NCI-H460 (cell line): ENCODE measurements at regions not wholly inside any gene's neighbourhood (a gene's known extent, or its start where the extent isn't known, plus 50 kb on each side); places are given as distances from the start of the nearest gene placed in this dataset.

ENCODE experiments used
- DNase-seq: peaks from one replicate; pipeline ENCODE4 v3.0.0-alpha.2; 2016; ENCODE audit warnings: low read depth; ENCODE audit errors: extremely low read depth

DNA sequence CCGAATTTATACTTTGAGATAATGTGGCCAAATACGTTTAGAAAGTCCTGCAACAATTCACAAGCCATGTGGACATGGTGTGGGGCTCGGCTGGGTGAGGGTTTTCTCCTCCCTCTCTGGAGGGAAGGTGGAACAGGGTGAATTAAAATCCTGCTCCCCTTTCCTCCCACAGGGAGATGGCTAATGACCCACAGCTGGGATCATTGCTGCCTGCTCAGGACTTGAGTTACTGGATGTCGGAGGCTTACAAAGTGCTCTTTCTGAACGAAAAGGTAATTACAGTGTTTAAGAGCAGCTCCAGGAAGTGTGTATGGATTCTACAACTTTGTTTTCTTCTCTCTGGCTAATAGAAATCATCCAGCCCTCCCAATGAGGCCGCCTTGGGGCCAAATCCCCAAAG is 97.9 kb upstream of the ALKAL2 start:
- DNase-seq = no peak

DNA sequence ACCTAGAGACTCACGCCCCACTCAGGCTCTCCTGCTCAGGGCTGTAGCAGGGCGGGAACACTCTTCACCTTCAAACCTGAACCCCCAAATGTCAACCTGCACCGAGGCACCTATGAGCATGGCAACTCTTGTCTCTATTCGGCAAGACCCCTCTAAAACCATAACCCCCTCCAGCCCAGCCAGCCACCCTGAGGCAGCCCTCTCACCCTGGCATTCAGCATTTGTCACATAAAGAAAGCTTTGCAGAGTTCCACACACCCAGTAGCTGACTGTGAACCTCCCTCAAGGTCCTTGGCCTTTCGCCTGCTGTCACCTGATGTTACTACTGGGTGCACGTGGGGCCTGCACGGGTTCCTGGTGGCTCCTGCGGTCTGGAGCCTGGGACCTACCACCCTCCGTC is 97.2 kb upstream of the ALKAL2 start:
- no peak for DNase-seq

DNA sequence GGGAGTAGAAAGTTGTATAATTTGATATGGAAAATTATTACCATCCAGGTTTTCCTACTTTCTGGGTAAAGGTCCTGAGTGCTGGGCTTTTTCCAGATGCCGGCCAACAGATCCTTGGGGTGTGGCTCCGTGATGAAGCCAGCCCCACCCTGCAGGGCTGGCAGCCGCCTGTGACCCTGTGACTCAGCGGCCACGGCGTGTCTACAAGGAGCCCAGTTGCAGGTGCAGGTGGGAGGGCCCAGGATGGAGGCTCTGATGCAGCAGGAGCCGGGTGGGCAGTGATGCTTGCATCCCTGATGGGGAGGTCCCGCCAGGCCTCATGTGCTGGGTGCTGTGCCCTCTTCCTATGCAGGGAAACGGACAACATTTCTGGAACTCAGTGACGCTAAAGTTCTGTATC is 96.0 kb upstream of the ALKAL2 start:
- peak; percentile 26 for DNase-seq

DNA sequence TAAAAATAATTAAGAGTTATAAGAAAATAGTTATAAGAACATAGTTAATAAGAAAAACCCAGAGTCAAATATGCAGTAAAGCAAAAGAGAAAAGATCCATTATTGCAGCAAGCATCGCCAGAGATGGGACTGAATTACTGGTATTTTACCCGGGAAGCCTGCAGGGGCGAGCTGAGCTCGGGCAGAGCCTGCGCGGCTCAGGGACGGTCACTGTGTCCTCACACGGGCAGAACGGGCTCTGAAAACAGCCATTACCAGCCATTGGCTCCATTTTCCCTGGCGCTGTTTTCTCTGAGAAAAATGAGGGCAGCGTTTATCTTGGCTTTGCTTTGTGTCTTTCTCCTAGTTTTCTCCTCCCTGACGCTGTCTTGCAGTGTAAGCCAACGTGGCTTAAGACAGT is 95.3 kb upstream of the ALKAL2 start:
- peak; percentile 23 for DNase-seq

DNA sequence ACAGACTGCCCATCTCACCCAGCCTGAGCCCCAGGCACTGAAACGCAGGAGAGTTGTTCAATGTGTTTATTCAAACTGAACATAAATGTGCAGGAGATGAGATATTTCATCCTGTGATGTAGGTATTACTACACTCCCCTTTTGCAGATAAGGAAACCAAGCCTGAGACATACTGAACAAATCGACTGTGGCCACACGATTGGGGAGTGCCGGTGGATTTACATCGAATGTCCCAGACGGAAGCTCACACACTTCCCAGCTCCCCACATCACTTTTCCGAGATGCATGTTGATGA is 94.8 kb upstream of the ALKAL2 start:
- DNase-seq = no peak

DNA sequence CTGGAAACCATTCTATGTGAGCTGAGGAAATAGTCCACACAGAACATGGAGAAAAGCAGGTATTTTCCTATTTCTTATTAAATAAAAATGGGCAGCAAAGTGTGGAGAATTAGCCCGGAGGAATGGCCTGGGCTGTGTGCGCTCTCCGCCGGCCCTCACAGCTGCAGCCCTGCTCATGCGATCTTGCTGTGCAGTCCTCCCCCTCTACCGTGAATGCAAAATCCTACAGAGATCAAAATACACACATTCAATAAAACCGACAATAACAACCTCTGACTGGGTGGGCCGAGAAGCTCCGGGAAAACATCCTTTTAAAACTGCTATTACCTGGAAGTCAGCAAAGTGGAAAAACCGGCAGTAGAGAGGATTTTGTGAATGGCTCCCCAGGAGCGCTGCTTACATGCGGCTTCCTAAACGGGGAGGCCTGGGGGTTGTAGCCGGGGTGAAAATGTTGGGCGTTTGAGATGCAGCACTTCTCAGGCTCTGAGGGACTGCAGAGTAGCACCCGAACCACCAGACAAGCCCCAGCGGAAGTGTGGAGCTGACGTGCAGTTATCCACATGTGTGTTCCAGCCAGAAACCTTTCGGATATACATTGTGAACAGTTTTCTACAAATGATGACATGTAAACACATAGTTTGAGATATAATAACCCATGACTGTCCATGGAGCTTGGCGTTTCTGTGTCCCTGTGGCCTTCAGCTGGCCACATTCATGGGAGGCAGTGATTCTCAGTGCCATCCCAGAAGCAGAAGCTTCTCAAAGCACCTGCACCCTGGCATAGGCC is 94.2 kb upstream of the ALKAL2 start:
- DNase-seq = no peak

DNA sequence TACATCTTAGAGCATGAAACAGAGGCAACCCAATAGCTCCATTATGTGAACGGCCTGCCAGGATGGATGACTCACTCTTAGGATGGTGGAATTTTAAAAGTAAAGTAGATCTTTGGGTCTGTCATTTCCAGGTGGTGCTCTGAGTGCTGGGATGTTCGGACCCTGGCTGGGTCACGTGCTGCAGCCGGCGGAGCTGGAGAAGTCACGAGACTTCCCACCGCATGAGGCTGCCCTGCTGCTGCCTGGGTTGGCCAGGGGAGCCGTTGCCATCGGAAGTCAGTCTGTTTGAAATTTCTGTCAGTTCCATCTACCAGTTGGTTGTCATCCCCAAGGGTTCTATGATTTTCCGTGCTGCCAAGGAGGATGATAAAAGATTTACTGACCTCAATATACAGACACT is 93.3 kb upstream of the ALKAL2 start:
- DNase-seq = no peak

DNA sequence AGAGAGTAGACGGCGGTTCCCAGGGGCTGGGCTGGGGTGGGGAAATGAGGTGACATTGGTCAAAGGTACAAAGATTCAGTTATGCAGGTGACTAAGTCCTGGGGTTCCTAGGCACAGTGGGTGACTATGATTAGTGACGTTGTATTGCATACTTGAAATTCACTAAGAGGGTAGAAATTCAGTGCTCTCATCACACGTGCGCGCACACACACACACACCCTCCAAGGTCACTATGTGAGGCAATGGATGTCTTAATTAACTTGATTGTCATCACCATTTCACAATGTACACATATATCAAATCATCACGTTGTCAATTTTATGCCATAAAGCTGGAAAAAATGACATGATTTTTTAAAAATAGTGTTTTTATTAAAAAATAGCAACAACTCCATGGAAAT is 92.9 kb upstream of the ALKAL2 start:
- no peak for DNase-seq

DNA sequence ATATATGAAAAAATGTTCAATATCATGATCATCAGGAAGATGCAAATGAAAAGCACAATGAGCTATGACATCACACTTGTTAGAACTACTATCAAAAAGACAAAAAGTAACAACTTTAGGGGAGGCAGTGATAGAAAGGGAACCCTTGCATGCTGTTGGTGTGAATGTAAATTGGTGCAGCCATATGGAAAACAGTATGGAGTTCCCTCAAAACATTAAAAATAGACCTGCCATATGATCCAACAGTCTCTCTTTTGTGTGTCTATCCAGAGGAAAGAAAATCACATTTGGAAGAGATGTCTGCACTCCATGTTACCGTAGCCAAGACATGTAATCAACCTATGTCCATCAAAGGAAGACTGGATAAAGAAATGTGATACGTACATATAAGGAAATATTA is 92.3 kb upstream of the ALKAL2 start:
- no peak for DNase-seq

DNA sequence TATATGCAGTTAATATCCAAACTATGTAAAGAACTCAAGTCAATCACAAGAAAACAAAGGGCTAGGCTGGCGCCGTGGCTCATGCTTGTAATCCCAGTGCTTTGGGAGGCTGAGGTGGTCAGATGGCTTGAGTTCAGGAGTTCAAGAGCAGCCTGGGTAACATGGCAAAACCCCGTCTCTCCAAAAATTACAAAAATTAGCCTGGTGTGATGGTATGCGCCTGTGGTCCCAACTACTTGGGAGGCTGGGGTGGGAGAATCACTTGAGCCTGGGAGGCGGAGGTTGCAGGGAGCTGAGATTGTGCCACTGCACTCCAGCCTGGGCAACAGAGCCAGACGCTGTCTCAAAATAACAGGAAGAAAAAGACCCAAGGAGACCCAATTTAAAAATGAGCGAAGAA is 91.9 kb upstream of the ALKAL2 start:
- no peak for DNase-seq

DNA sequence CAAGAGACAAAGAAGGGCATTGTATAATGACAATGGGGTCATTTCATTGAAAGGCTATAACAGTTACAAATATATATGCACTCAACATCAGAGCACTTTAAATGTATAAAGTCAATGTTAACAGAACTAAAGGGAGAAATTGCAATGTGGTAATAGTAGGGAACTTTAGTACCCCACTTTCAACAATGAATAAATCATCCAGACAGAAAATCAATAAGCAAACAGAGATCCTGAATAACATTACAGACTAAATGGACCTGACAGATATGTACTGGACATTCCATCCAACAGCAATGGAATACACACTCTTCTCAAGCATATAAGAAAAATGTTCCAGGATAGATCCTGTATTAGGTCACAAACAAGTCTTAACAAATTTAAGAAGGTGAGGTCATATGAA is 90.5 kb upstream of the ALKAL2 start:
- no peak for DNase-seq

DNA sequence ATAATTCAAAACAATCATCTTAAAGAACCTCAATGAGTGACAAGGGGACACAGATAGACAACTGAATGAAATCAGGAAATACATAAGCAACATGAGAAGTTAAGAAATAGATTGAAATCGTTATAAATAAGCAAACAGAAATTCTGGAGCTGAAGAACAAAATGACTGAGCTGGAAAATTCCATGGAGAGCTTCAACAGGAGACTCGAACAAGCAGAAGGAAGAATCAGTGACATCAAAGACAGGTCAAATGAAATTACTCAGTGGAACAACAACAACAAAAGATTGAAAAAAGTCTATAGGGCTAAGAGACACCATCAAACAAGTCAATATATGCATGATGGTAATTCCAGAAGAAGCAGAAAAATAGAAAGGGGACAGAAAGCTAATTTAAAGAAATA is 89.5 kb upstream of the ALKAL2 start:
- no peak for DNase-seq

DNA sequence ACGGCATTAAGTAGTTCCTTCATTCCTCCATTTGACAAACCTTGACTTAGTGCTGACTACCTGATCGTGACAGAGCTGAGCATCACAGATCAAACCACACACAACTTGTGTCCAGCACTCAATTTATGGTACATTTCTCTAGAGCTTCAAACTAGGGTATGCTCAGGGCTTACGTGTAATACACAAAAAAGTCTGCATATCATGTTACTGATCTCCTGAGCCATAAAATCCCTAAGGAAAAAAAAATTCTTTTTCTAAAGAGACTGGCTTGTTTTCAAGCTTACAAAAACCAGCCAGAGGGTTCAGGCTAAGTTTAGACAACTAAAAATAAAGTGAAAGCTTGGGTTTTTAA is 88.0 kb upstream of the ALKAL2 start:
- DNase-seq = no peak

DNA sequence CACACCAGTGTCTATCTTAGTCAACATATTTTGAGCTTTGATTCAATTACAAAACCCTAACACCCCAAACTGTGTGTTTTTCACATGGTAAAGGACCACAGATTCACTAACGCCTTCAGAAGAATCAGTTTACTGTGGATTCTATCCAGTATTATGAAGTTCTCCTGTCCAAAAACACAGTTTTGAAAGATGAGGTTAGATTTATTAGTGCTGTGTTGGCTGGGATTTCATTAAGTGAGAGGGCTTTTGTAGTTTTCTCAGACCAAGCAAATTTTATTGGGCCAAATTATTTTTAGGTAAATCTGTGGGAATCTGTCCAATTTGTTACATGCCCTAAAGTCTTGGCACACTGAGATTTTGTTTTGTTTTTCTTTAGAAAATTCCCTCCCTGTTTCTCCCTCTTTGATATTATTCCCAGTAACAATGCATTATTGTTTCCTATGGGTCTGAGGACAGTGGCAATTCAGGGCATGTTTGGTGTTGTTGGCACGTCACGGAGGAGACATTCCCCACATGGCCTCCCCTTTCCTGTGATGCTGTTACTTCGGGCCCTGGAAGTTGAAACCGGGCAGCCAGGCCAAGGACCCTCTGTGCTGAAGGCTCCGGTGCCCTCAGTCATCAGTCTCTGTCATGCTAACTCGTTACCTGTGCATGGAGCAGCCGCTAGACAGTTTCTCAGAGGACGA is 87.5 kb upstream of the ALKAL2 start:
- no peak for DNase-seq

DNA sequence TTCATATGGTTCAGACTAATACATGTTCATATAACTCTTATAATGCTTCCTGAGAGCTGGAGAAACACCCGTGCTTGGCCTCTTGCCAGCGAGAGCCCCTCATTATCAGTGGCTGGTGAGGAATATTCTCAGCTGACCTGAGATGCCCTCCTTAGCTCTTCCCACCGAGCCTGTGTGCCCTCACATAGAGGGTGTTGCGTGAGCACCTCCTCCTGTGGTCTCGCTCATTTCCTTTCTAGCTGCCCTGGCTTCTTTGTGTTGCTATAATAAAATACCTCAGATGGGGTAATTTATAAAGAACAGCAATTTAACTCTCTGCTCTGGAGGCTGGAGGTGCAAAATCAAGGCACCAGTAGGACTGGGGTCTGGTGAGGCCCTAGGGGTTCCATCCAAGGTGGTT is 80.5 kb upstream of the ALKAL2 start:
- no peak for DNase-seq

DNA sequence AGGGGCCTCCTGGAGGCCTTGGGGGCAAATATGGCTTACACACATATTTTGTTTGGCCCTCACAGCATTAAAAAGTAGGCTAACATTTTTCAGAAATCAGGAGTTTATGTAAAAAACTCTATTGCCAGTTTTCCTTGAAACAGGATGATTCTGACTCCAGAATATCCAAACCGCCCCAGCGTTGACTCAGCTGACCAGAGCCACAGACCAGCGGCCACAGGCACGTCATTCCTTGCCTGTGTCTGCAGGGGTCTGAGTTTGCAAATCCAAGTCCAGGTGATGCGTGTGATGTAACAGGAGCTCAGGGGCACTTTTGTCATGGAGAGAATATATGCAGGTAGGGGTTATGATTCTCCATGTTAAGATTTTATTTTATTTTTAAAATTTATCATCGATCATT is 79.4 kb upstream of the ALKAL2 start:
- no peak for DNase-seq

DNA sequence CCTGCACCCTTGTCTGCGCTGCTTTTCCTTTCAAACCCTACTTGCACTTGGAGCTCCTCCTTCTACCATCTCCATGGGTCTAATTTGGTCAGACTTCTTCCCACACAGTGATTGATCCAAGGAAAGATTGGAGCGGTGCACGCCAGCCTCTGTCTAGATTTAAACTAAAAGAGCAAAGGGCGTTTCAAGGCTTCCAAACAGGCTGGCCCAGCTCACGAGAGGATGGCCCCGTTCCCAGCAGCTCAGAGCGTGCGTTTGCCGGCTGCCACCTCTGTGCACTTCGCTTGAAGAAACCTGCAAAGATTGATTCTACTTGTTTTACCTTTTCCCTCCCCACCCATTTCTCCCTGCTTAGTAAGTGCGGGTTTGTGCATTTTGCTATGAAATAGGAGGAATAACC is 78.8 kb upstream of the ALKAL2 start:
- no peak for DNase-seq

DNA sequence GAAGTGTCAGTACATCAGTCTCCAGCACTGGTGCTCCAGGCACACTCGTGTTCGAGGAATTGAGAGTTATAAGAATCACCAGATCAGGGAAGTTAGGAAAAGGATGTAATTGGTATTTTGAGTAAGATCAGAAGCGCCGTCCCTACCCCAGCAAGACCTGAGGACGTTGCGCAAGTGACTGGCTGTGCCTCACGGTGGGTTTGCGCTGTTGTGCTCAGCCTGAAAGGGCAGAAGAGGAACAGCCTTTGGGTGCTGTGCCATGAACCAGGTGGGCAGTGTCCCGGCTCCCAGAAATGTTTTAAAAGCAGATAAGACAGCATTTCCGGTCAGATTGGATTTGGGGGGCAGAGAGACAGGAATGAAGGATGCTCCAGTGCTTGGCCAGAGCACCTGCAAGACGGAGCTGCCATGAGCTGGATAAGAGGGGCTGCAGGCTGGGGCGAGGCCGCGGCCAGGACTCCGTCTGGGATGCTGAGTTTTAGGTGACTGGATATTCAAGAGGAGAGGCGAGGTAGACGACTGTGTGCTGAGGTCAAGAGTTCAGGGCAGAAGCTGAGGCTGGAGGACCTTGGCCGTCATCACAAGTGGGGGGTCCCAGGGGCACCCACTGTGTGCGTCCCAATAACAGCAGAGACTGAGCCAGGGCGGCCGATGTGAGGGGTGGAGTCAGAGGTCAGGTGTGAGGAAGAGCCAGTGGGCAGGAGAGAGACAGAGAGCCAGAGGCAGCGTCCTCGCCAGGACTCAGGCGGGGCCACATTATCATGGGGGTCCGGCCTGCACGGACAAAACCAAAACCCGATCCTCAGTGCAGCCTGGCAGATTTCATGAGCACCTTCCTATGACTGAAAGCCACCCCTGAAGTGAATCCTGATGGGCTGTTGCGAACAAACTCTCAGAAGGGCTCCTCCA is 77.7 kb upstream of the ALKAL2 start:
- DNase-seq = no peak

DNA sequence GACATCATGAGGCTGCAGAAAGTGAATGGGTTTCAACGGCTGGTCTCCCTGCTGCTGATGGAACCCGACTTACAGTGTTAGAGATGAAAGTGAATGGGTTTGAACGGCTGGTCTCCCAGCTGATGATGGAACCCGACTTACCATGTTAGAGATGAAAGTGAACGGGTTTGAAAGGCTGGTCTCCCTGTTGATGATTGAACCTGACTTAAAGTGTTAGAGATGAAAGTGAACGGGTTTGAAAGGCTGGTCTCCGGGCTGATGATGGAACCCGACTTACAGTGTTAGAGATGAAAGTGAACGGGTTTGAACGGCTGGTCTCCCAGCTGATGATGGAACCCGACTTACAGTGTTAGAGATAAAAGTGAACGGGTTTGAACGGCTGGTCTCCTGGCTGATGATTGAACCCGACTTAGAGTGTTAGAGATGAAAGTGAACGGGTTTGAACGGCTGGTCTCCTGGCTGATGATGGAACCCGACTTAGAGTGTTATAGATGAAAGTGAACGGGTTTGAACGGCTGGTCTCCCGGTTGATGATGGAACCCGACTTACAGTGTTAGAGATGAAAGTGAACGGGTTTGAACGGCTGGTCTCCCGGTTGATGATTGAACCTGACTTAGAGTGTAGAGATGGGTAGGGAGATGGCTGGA is 76.1 kb upstream of the ALKAL2 start:
- DNase-seq = no peak

DNA sequence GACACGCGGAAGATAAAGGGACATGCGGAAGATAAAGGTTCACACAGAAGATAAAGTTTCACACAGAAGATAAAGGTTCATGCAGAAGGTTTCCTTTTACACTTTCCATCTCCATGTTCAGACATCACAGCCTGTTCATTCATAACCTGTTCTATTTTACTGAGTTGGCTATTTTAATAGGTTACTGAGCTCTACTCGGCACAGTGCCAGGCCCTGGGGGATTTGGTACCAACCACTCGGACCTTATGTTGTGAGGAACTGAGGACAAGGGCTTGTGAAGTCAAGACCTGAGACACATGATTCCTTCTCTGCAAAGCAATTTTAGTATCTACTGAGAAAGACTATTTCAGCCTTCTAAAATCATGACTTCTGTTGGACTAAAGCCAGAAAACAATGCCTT is 75.0 kb upstream of the ALKAL2 start:
- no peak for DNase-seq

DNA sequence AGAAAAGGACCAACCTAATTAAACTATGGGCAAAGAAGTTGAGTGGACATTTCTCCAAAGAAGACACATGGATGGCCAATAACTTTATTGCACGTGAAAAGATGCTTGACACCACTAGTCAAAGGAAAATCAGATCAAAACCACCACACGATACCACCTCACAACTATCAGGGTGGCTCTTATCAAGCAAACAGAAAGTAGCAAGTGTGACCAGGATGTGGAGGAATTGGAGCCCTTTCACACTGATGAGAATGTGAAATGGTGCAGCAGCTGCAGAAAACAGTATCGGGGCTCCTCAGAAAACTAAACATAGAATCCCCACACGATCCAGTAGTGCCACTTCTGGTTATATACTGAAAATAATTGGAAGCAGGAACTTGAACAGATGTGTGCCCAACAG is 72.2 kb upstream of the ALKAL2 start:
- no peak for DNase-seq
